ENCODE measurements at regions not wholly inside any gene's neighbourhood (a gene's known extent, or its start where the extent isn't known, plus 50 kb on each side); places are given as distances from the start of the nearest gene placed in this dataset.

- TF ChIP-seq, protein P1, sequence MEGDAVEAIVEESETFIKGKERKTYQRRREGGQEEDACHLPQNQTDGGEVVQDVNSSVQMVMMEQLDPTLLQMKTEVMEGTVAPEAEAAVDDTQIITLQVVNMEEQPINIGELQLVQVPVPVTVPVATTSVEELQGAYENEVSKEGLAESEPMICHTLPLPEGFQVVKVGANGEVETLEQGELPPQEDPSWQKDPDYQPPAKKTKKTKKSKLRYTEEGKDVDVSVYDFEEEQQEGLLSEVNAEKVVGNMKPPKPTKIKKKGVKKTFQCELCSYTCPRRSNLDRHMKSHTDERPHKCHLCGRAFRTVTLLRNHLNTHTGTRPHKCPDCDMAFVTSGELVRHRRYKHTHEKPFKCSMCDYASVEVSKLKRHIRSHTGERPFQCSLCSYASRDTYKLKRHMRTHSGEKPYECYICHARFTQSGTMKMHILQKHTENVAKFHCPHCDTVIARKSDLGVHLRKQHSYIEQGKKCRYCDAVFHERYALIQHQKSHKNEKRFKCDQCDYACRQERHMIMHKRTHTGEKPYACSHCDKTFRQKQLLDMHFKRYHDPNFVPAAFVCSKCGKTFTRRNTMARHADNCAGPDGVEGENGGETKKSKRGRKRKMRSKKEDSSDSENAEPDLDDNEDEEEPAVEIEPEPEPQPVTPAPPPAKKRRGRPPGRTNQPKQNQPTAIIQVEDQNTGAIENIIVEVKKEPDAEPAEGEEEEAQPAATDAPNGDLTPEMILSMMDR (IDR thresholded peaks at IDR 0.05; ENCODE audit: low read depth, low read length, missing control alignments) = no peak
- H3K4me3 ChIP-seq (replicated peaks; ENCODE audit: low read depth, low read length) = no peak overlapping the region
- no peak for DNase-seq (ENCODE audit: extremely low read depth, low read depth)
Measured at GRCh38 chr16:79768276-79768970, 167.9 kb upstream of the MAF start.

DNA sequence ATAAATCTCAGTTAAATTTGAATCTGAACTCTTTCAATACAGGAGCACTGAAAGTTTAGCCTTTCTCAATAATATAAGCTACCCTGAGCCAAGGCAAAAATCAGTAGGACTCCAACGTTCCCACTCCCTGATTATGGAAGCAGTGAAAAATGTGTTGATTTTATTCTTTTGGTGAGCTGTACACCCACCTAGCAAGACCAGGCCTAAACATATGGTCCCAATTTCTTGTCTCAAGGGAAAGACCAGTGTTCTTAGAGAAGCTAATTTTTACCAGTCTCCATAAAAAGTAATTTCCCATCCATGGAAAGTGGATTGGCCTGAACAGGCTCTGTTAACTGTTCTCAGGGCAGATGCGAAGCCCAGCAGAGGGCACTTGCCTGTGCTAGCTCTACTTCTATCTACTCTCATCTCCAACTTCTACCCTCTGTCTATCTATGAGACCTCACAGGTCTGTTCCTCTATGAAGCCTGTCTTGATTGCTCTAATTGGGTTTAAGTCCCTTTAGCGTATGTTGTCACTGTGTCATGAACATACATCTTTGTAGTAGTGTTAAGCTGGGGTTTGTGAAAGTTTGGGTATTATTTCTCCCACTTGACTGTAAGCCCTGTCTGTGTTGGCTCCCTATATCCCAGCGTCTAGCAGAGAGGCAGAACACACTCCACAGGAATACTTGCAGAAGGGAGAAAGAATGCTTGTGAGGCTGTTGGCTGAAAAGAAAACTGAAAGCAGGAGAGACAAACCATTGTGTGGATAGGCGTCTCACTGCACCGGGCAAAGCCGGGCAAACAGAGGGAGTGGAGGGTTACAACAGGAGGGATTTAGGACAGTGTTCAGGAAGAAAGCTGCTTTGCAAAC is 167.1 kb upstream of the MAF start:
- TF ChIP-seq, protein P1 (IDR thresholded peaks at IDR 0.05; ENCODE audit: low read depth, low read length, missing control alignments) = peak; percentile 8
- H3K4me3 ChIP-seq (replicated peaks; ENCODE audit: low read depth, low read length) = no peak overlapping the region
- no peak for DNase-seq (ENCODE audit: extremely low read depth, low read depth)

DNA sequence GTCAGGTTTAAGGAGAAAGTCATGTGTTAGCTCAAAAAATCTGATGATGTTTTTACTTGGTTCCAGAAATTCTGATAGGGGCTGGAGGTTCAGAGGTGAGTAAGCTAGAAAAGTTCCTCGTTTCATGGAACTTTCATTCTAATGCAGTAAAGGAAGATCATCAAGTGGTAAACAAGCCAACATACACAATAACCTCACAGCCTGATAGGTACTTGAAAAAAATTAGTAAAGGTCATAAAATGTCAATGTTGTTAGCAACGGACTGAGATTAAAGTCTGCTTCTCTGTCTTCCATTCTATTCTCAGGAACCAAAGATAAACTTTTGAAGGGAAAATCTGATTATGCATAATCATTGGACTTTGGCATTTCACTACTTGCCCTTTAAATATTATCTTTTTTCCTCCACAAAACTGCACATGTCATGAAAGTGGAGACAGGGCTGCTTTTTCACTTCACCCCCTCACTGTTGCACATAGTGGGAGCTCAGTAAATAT is 165.4 kb upstream of the MAF start:
- H3K4me3 ChIP-seq (replicated peaks; ENCODE audit: low read depth, low read length) = no peak overlapping the region
- no peak for DNase-seq (ENCODE audit: extremely low read depth, low read depth)
- TF ChIP-seq, protein P1 (IDR thresholded peaks at IDR 0.05; ENCODE audit: low read depth, low read length, missing control alignments) = no peak

GRCh38 chr16:79765431-79765830 is 164.9 kb upstream of the MAF start:
- H3K4me3 ChIP-seq (replicated peaks; ENCODE audit: low read depth, low read length) = no peak overlapping the region
- TF ChIP-seq, protein P1 (IDR thresholded peaks at IDR 0.05; ENCODE audit: low read depth, low read length, missing control alignments) = no peak

DNA sequence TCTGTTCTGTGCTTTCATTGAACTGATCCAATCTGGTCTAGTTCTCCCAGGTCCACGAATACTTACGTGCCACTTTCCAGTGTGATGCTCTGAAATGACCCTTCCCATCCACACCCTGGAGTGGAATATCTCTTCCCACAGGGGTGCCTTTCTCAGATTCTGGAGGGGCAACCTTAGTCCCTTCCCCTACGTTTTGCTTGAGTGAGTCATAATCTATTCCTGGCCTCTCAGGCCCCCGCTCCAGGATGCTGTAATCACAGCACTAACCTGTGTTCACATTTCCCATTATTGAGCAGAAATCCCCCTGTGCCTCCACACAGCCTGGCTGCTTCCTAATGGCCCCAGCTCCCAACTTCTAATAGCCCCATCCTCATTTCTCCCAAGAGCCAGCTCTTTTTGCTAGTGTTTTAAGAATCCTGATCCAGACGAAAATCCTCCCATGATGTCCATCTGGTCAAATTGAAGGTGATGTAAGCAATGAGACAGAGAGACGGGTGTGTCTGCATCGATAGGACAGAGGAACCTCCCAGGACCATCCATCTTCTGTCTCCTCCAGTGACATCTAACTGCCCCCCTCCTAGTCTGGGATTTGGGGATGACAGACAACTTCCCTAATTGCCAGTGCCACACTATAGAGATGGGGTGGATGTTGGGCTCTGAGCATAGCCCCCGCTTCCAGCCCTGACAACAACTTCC is 164.0 kb upstream of the MAF start:
- H3K4me3 ChIP-seq (replicated peaks; ENCODE audit: low read depth, low read length) = no peak overlapping the region
- DNase-seq (ENCODE audit: extremely low read depth, low read depth) = no peak
- TF ChIP-seq, protein P1 (IDR thresholded peaks at IDR 0.05; ENCODE audit: low read depth, low read length, missing control alignments) = no peak

More at GRCh38 chr16:79765431-79765830, 164.9 kb upstream of the MAF start:
- no peak for DNase-seq (ENCODE audit: extremely low read depth, low read depth)

DNA sequence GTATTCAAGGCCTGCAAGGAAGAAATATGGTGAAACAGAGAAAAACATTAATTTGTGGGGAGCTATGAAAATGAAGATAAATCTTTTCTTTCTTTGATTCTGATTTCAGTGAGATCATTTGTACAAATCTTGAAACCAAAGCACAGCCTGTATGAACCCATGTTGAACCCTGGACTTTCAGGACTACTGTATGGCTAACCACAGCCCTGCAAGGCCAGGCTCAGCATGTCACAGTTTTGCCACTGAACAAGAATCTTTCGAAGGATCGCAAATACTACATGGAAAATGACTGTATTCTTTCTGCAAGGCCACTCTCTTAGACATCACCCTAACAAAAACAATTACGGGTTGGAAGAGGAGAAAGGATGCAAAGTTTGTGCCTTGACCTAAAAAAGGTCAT is 161.7 kb upstream of the MAF start:
- no peak for DNase-seq (ENCODE audit: extremely low read depth, low read depth)
- H3K4me3 ChIP-seq (replicated peaks; ENCODE audit: low read depth, low read length) = no peak overlapping the region
- TF ChIP-seq, protein P1 (IDR thresholded peaks at IDR 0.05; ENCODE audit: low read depth, low read length, missing control alignments) = no peak
